Lower leg skin (tissue), 4 donors: ENCODE measurements at regions not wholly inside any gene's neighbourhood (a gene's known extent, or its start where the extent isn't known, plus 50 kb on each side); places are given as distances from the start of the nearest gene placed in this dataset.

Experiments used
- DNase-seq, 2 donors: peaks; one replicate each; pipeline ENCODE4 v3.0.0-alpha.2; 2019; ENCODE audit warnings: low spot score in 2 of 2
- H3K4me3 ChIP-seq: fragments of 200-600 bp; sonication (generic); 2 replicates; pipeline ENCODE4 v1.5.1; 2017; ENCODE audit warnings: mild to moderate bottlenecking, low read depth; ENCODE audit not compliant: poor library complexity, severe bottlenecking
- CTCF ChIP-seq, 3 donors: fragments of 450-650 bp; IDR thresholded peaks; one replicate each; pipeline ENCODE4 v1.5.1; 2016; ENCODE audit warnings: antibody characterized with exemption in 3 of 3, mild to moderate bottlenecking in 3 of 3, moderate library complexity in 2 of 3
- POLR2A ChIP-seq, 2 donors: fragments of 450-650 bp; IDR thresholded peaks; one replicate each; pipeline ENCODE4 v1.6.1; 2016 to 2017; ENCODE audit warnings: antibody characterized with exemption in 2 of 2, mild to moderate bottlenecking in 1 of 2, moderate library complexity in 1 of 2
- WGBS, 2 donors: methylation state at CpG; one replicate each; pipeline ENCODE4 v1.1.5; 2018; 5-methylcytosine and 5-hydroxymethylcytosine counted together
- intact Hi-C: fragments of 100-400 bp; cut with DNase I; formaldehyde crosslinking; loops from one replicate; pipeline ENCODE4 v1.15.0; 2023; ENCODE audit warnings: low total_unique reads

GRCh38 chr13:73286942-73287620 lies 228.3 kb downstream of the KLF5 start:
- 48 to 57% methylated on average over 10 of the region's 10 CpGs for WGBS, 2 donors
- no peak overlapping the region for H3K4me3 ChIP-seq
- TF ChIP-seq CTCF (IDR thresholded peaks at IDR 0.05) = no peak
- DNase-seq = peak in 1 of 2 donors; percentile 44
- intact Hi-C loops = no loop called here

GRCh38 chr13:73286177-73286576 lies 227.4 kb downstream of the KLF5 start:
- TF ChIP-seq POLR2A (IDR thresholded peaks at IDR 0.05) (no peak), CTCF (IDR thresholded peaks at IDR 0.05) (no peak)
- no peak overlapping the region for H3K4me3 ChIP-seq
- intact Hi-C loops = no loop called here
- 85 to 89% methylated on average over 5 of the region's 5 CpGs for WGBS, 2 donors
- no peak for DNase-seq

- intact Hi-C loops = no loop called here
- WGBS, 2 donors = 68 to 69% methylated on average over 6 of the region's 6 CpGs
- DNase-seq = no peak
- no peak for TF ChIP-seq POLR2A (IDR thresholded peaks at IDR 0.05)
- TF ChIP-seq CTCF (IDR thresholded peaks at IDR 0.05) = no peak
- H3K4me3 ChIP-seq = no peak overlapping the region
These were observed 225.5 kb downstream of the KLF5 start for GRCh38 chr13:73284081-73284874.

- TF ChIP-seq CTCF (IDR thresholded peaks at IDR 0.05) (no peak), POLR2A (IDR thresholded peaks at IDR 0.05) (no peak)
- 44 to 46% methylated on average over 6 of the region's 6 CpGs for WGBS, 2 donors
- intact Hi-C loops = no loop called here
- no peak overlapping the region for H3K4me3 ChIP-seq
- DNase-seq = no peak
These were observed 224.8 kb downstream of the KLF5 start for GRCh38 chr13:73283636-73284035.

- DNase-seq = no peak
- TF ChIP-seq POLR2A (IDR thresholded peaks at IDR 0.05) = no peak
- TF ChIP-seq CTCF (IDR thresholded peaks at IDR 0.05) = no peak
- H3K4me3 ChIP-seq = no peak overlapping the region
- 82 to 84% methylated on average over 2 of the region's 2 CpGs for WGBS, 2 donors
- intact Hi-C loops = no loop called here
These were observed 222.9 kb downstream of the KLF5 start for GRCh38 chr13:73281746-73282145.
